Pancreas (tissue), 10 donors: ENCODE measurements at regions not wholly inside any gene's neighbourhood (a gene's known extent, or its start where the extent isn't known, plus 50 kb on each side); places are given as distances from the start of the nearest gene placed in this dataset.

Experiments used
- ATAC-seq, 4 donors: fragments of 200-7000 bp; cut with Tn5 transposase; one replicate each; pipeline versions ENCODE4 v1.8.0 to v1.9.1; 2020; ENCODE audit warnings: mild to moderate bottlenecking in 4 of 4, moderate library complexity in 4 of 4
- DNase-seq, 6 donors: peaks; one replicate each; pipeline ENCODE4 v3.0.0-alpha.2; 2020
- FAIRE-seq: peaks from 2 replicates; lab custom pipeline; 2012; peaks lifted over from hg19 to GRCh38; lab: Jason Lieb, UNC
- H3K27ac ChIP-seq, 4 donors: fragments of 200-600 bp; sonication (generic); 1 replicate in 3 of 4; 2 replicates in 1 of 4; pipeline versions ENCODE4 v1.5.0 to v1.8.0; 2020
- H3K27me3 ChIP-seq, 4 donors: fragments of 200-600 bp; one replicate each; pipeline ENCODE4 v1.8.0; 2021
- H3K36me3 ChIP-seq, 3 donors: fragments of 200-600 bp; sonication (generic) in 1 of 3; one replicate each; pipeline versions ENCODE4 v1.5.0 to v1.8.0; 2020 to 2021
- H3K4me1 ChIP-seq, 3 donors: fragments of 200-600 bp; one replicate each; pipeline ENCODE4 v1.8.0; 2021
- H3K4me3 ChIP-seq, 4 donors: fragments of 200-600 bp; sonication (generic) in 2 of 4; one replicate each; pipeline versions ENCODE4 v1.5.0 to v1.8.0; 2020 to 2021
- H3K9me3 ChIP-seq, 4 donors: fragments of 200-600 bp; one replicate each; pipeline ENCODE4 v1.8.0; 2021
- WGBS, 2 donors: extraction: QIAGEN DNeasy Blood & Tissue Kit; methylation state at CpG; one replicate each; pipeline ENCODE4 v1.1.7; 2013; 5-methylcytosine and 5-hydroxymethylcytosine counted together
- intact Hi-C, 3 donors: fragments of 100-400 bp; cut with DNase I; formaldehyde crosslinking; loops; one replicate each; pipeline versions ENCODE4 v1.11.1 to v1.14.2; 2022
- TF ChIP-seq, protein P1 (sequence below), 4 donors: fragments of 200-600 bp; sonication (generic) in 3 of 4; IDR thresholded peaks; one replicate each; pipeline versions ENCODE4 v1.5.0 to v1.8.0; 2021; ENCODE audit warnings: antibody characterized with exemption in 4 of 4
- donor health status: healthy with polysubstance abuse.
- donor health status: DM: no; HTN: no; CAD: no; lungs with moderate emphysema.
- donor health status: DM: no; HTN: no; CAD: no.
- donor health status: control.
- donor health status: control.
- donor health status: Bipolar disorder and iron deficiency.
- donor health status: DM: yes; HTN: yes; CAD: no.
- donor health status: DM: no; HTN: no; CAD: no.
- donor health status: DM: no; HTN: no; CAD: no.
- donor health status: DM: yes; HTN: yes; CAD: no.

DNA sequence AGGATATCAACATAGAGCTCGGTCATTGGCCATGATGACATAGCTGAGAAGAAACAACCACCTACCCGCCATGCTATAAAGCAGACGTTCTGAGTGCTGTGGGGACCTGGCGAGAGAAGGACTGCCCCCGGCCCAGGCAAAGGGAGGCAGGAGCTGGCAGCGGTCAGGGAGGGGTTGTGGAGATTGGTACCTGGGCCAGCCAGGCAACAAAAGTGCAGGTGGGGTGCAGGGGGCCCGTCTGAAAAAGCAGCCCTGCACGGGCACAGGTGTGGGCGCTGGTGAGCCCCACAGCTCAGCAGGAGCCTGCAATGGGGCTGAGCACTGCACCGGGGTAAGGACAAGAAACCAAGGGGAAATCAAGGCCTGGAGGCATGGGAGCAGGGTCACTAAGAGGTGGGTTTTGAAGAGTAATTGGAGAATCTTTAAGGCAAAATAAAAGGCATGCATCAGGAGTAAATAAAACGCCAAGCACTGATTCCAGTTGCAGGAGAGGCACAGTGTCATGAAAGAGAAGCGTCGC, 464.0 kb downstream of the EIPR1 start:
- WGBS, 2 donors = 63 to 76% methylated on average over 13 of the region's 13 CpGs
- H3K27me3 ChIP-seq = no peaks in the 10 kb centered on the region
- TF ChIP-seq, protein P1, sequence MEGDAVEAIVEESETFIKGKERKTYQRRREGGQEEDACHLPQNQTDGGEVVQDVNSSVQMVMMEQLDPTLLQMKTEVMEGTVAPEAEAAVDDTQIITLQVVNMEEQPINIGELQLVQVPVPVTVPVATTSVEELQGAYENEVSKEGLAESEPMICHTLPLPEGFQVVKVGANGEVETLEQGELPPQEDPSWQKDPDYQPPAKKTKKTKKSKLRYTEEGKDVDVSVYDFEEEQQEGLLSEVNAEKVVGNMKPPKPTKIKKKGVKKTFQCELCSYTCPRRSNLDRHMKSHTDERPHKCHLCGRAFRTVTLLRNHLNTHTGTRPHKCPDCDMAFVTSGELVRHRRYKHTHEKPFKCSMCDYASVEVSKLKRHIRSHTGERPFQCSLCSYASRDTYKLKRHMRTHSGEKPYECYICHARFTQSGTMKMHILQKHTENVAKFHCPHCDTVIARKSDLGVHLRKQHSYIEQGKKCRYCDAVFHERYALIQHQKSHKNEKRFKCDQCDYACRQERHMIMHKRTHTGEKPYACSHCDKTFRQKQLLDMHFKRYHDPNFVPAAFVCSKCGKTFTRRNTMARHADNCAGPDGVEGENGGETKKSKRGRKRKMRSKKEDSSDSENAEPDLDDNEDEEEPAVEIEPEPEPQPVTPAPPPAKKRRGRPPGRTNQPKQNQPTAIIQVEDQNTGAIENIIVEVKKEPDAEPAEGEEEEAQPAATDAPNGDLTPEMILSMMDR (IDR thresholded peaks at IDR 0.05) = no peak
- H3K9me3 ChIP-seq = no peaks in the 10 kb centered on the region
- no peaks in the 10 kb centered on the region for H3K4me1 ChIP-seq
- DNase-seq = no peak
- H3K4me3 ChIP-seq = no peak overlapping the region
- no peak for ATAC-seq
- no peaks in the 10 kb centered on the region for H3K36me3 ChIP-seq
- intact Hi-C loops = no loop called here
- no peak overlapping the region for H3K27ac ChIP-seq
- FAIRE-seq = no peak

DNA sequence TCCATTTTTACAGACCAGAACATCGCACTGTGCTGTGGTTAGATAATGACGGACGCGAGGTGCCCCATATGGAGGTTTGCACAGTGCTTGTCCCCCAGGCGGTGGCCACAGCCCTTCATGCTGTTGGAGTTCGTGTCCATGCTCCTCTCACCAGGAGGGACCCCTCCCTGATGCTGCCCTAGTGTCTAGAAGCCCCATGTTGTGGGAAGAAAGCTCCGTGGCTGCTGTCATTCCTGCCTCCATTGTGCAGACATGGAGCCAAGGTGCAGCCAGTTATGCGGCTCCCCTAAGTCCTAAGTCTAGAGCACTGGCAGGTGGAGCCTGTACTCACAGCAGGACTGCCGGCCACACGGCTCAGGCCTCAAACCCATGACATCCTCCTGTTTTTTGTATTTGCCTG, 464.9 kb downstream of the EIPR1 start:
- Histone ChIP-seq H3K4me1 (no peaks in the 10 kb centered on the region), H3K4me3 (no peak overlapping the region), H3K36me3 (no peaks in the 10 kb centered on the region), H3K27me3 (no peaks in the 10 kb centered on the region), H3K9me3 (no peaks in the 10 kb centered on the region), H3K27ac (no peak overlapping the region)
- FAIRE-seq (no peak), DNase-seq (no peak), ATAC-seq (no peak)
- TF ChIP-seq, protein P1 (IDR thresholded peaks at IDR 0.05) = no peak
- WGBS, 2 donors = 76 to 82% methylated on average over 10 of the region's 10 CpGs
- intact Hi-C loops = no loop called here

DNA sequence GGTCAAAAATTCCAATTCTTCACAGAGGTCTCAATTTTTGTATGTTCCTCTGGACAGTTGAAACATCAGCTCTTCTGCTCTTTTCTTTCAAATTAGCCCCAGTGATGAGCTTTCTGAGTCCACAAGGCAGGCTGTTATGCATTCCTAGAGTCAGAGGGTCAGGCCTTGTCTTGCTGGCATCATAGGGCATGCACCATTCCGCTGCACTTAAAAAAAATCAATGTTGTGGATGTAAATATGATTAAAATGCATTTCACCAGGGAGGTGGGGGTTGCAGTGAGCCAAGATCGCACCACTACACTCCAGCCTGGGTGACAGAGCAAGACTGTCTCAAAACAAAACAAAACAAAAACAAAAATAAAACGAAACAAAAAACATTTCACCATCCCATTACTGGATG, 465.3 kb downstream of the EIPR1 start:
- TF ChIP-seq, protein P1 (IDR thresholded peaks at IDR 0.05) = no peak

DNA sequence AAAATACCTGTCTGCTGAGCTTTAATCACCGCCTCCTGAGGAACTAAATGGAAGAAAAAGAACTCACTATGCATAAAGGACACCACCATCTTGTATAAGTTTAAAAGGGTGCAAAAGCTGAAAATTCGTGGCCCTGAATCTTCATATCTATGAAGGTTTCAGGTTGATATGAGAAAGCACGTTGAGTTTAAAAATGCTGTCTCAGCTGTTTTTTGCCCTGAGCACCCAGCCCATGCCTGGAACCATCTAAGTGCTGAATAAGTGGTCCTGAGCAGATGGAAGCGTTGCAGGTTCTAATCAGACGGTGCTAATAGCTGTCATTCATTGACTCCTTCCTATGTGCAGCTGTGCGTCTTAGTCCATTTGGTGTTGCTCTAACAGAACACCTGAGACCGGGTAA, 467.4 kb downstream of the EIPR1 start:
- no peaks in the 10 kb centered on the region for H3K27me3 ChIP-seq
- H3K9me3 ChIP-seq = no peaks in the 10 kb centered on the region
- H3K4me1 ChIP-seq = no peaks in the 10 kb centered on the region
- H3K4me3 ChIP-seq = no peak overlapping the region
- intact Hi-C loops = no loop called here
- no peak overlapping the region for H3K27ac ChIP-seq
- TF ChIP-seq, protein P1 (IDR thresholded peaks at IDR 0.05) = no peak
- DNase-seq (no peak), FAIRE-seq (no peak), ATAC-seq (no peak)
- whole genome bisulfite sequencing, 2 donors = 80 to 84% methylated on average over 7 of the region's 7 CpGs
- H3K36me3 ChIP-seq = no peaks in the 10 kb centered on the region

More for the DNA sequence above, 465.3 kb downstream of the EIPR1 start:
- DNase-seq (no peak), FAIRE-seq (no peak), ATAC-seq (no peak)
- H3K27ac ChIP-seq = no peak overlapping the region
- 66 to 69% methylated on average over 3 of the region's 3 CpGs for WGBS, 2 donors
- no peaks in the 10 kb centered on the region for H3K36me3 ChIP-seq
- no peaks in the 10 kb centered on the region for H3K9me3 ChIP-seq
- intact Hi-C loops = no loop called here
- no peak overlapping the region for H3K4me3 ChIP-seq
- H3K27me3 ChIP-seq = no peaks in the 10 kb centered on the region
- H3K4me1 ChIP-seq = no peaks in the 10 kb centered on the region

DNA sequence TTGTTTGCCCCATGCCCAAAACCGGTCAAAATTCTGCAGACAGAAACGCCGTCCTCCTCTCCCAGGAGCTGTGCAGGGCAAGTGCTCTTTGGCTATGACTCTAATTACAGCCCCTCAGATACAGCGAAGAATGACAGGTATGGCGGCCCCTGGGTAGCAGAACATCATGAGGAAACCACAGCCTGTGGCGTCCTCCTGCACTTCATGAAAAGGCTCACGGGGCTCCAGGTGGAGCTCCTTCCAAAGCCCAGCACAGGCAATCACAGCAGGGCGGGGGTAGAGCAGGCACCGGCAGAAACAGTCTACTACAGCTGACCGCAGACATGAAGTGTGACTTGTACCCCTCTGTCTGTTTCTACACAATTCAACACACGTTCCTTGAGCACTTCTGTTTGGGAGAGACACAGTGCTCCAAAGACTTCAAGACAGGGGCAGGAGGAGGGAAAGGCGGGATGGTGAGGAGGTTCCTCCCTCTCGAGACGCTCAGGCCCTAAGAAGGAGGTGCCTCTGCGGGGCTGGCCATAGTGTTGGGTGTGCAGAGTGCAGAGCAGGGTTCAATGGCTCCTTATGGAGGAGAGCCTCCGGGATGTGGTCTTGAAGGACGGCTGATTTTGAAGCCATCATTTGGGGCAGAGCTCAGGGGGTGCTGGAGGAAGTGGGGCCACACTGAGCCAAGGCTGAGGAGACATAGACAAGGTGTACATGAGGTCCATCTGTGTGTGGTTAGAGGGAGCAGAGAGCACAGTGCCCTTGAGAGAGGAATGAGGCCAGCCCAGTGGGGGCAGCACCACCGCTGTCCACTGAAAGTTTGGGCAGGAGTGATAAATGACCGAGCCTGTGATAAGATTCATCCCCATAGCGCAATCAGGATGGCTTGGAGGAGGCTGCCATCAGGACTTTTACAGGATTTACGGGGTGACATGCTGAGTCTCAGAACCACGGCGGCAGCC, 468.3 kb downstream of the EIPR1 start:
- Histone ChIP-seq H3K4me1 (no peaks in the 10 kb centered on the region), H3K36me3 (no peaks in the 10 kb centered on the region), H3K27ac (no peak overlapping the region), H3K9me3 (no peaks in the 10 kb centered on the region), H3K27me3 (no peaks in the 10 kb centered on the region), H3K4me3 (no peak overlapping the region)
- DNase-seq (no peak), FAIRE-seq (no peak), ATAC-seq (no peak)
- TF ChIP-seq, protein P1 (IDR thresholded peaks at IDR 0.05) = no peak
- 71 to 76% methylated on average over 23 of the region's 23 CpGs for WGBS, 2 donors
- intact Hi-C loops = no loop called here
